Neural cell (in vitro differentiated cells): ENCODE measurements at regions not wholly inside any gene's neighbourhood (a gene's known extent, or its start where the extent isn't known, plus 50 kb on each side); places are given as distances from the start of the nearest gene placed in this dataset.

ENCODE experiments used
- H2AFZ ChIP-seq: fragments of 200-600, 300-800 bp; sonication (generic), shearing (Covaris generic); 2 replicates; pipeline ENCODE4 v1.6.0; 2014; ENCODE audit warnings: low read depth, mild to moderate bottlenecking, antibody characterized with exemption, low read length, moderate library complexity
- H3F3A ChIP-seq: fragments of 200-600 bp; shearing (Covaris generic); 2 replicates; pipeline ENCODE4 v1.6.1; 2016; ENCODE audit warnings: mild to moderate bottlenecking, moderate library complexity, mixed read lengths, antibody characterized with exemption, low read length; ENCODE audit not compliant: insufficient read depth, poor library complexity, severe bottlenecking
- H3K27ac ChIP-seq: fragments of 200-600, 300-800 bp; sonication (generic), shearing (Covaris generic); 2 replicates; pipeline ENCODE4 v1.5.1; 2014; ENCODE audit warnings: mild to moderate bottlenecking, low read length, moderate library complexity
- H3K27me3 ChIP-seq: fragments of 300-800, 200-600 bp; sonication (generic), shearing (Covaris generic); 2 replicates; pipeline ENCODE4 v1.6.0; 2014; ENCODE audit warnings: mild to moderate bottlenecking, low read depth, low read length, moderate library complexity; ENCODE audit not compliant: insufficient read depth
- H3K36me3 ChIP-seq: fragments of 300-800, 200-600 bp; sonication (generic), shearing (Covaris generic); 2 replicates; pipeline ENCODE4 v1.5.1; 2014; ENCODE audit warnings: mild to moderate bottlenecking, antibody characterized with exemption, low read length, moderate library complexity; ENCODE audit not compliant: insufficient read depth
- H3K4me2 ChIP-seq: fragments of 300-800, 200-600 bp; sonication (generic), shearing (Covaris generic); 2 replicates; pipeline ENCODE4 v1.6.0; 2014; ENCODE audit warnings: mild to moderate bottlenecking, low read length
- H3K4me3 ChIP-seq: fragments of 300-800, 200-600 bp; sonication (generic), shearing (Covaris generic); 2 replicates; pipeline ENCODE4 v1.5.1; 2014; ENCODE audit warnings: mild to moderate bottlenecking, low read length, moderate library complexity
- H3K79me2 ChIP-seq: fragments of 200-600 bp; shearing (Covaris generic); replicated peaks from 2 replicates; pipeline ENCODE4 v1.6.0; 2014; ENCODE audit warnings: mild to moderate bottlenecking, low read length, moderate library complexity; ENCODE audit not compliant: insufficient read depth
- H3K9ac ChIP-seq: fragments of 300-800, 200-600 bp; sonication (generic), shearing (Covaris generic); 2 replicates; pipeline ENCODE4 v1.6.1; 2016; ENCODE audit warnings: mild to moderate bottlenecking, low read length, mixed read lengths
- H3K9me2 ChIP-seq: fragments of 200-600 bp; shearing (Covaris generic); 2 replicates; pipeline ENCODE4 v1.6.1; 2016; ENCODE audit warnings: mild to moderate bottlenecking, low read length, mixed read lengths; ENCODE audit not compliant: insufficient read depth
- H3K9me3 ChIP-seq: fragments of 200-600, 300-800 bp; sonication (generic), shearing (Covaris generic); 2 replicates; pipeline ENCODE4 v1.6.1; 2016; ENCODE audit warnings: mild to moderate bottlenecking, mixed run types, low read length, moderate library complexity, mixed read lengths
- H4K20me1 ChIP-seq: fragments of 200-600 bp; shearing (Covaris generic); 2 replicates; pipeline ENCODE4 v1.6.1; 2016; ENCODE audit warnings: mild to moderate bottlenecking, mixed run types; ENCODE audit not compliant: insufficient read depth
- CTCF ChIP-seq: fragments of 450-650 bp; IDR thresholded peaks from 2 replicates; pipeline ENCODE4 v1.5.1; 2014; ENCODE audit warnings: antibody characterized with exemption, mild to moderate bottlenecking, moderate library complexity; ENCODE audit not compliant: poor library complexity, severe bottlenecking
- EP300 ChIP-seq: fragments of 450-650 bp; conservative IDR thresholded peaks from 2 replicates; pipeline ENCODE4 v1.6.1; 2014; ENCODE audit warnings: antibody characterized with exemption, mild to moderate bottlenecking, moderate library complexity; ENCODE audit not compliant: poor library complexity, severe bottlenecking
- EZH2 ChIP-seq: fragments of 200-600, 300-800 bp; shearing (Covaris generic), sonication (generic); IDR thresholded peaks from 2 replicates; pipeline ENCODE4 v1.6.1; 2014; ENCODE audit warnings: antibody characterized with exemption, low read length, borderline replicate concordance, mild to moderate bottlenecking; ENCODE audit not compliant: insufficient read depth, poor library complexity, severe bottlenecking
- MXI1 ChIP-seq: fragments of 450-650 bp; conservative IDR thresholded peaks from 2 replicates; pipeline ENCODE4 v1.6.1; 2014; ENCODE audit warnings: antibody characterized with exemption, mild to moderate bottlenecking; ENCODE audit not compliant: poor library complexity, severe bottlenecking
- POLR2AphosphoS5 ChIP-seq: IDR thresholded peaks from 2 replicates; pipeline ENCODE4 v1.6.1; 2012
- RAD21 ChIP-seq: fragments of 450-650 bp; conservative IDR thresholded peaks from 2 replicates; pipeline ENCODE4 v1.6.1; 2014; ENCODE audit warnings: antibody characterized with exemption, mild to moderate bottlenecking, moderate library complexity
- REST ChIP-seq: IDR thresholded peaks from 2 replicates; pipeline ENCODE4 v1.6.1; 2012; ENCODE audit warnings: borderline replicate concordance
- SMC3 ChIP-seq: fragments of 450-650 bp; conservative IDR thresholded peaks from 2 replicates; pipeline ENCODE4 v1.6.1; 2014; ENCODE audit warnings: antibody characterized with exemption, mild to moderate bottlenecking, moderate library complexity; ENCODE audit not compliant: poor library complexity
- TAF1 ChIP-seq: IDR thresholded peaks from 2 replicates; pipeline ENCODE4 v1.6.1; 2012; ENCODE audit warnings: low read depth

GRCh38 chr11:104799251-104799650, 99.0 kb downstream of the CASP12 start:
- no peaks in the 10 kb centered on the region for H3K36me3 ChIP-seq
- no peak overlapping the region for H3K4me3 ChIP-seq
- no peaks in the 10 kb centered on the region for H3K9me2 ChIP-seq
- H3K9ac ChIP-seq, result no peak overlapping the region
- no peak for TF ChIP-seq TAF1
- no peak for TF ChIP-seq EP300
- no peak for TF ChIP-seq EZH2
- no peak for TF ChIP-seq MXI1
- no peak for TF ChIP-seq CTCF
- no peak for TF ChIP-seq POLR2AphosphoS5
- no peak for TF ChIP-seq SMC3
- no peak for TF ChIP-seq RAD21
- no peak for TF ChIP-seq REST
- H3K27me3 ChIP-seq, result no peaks in the 10 kb centered on the region
- no peaks in the 10 kb centered on the region for H3K9me3 ChIP-seq
- H4K20me1 ChIP-seq, result no peaks in the 10 kb centered on the region
- H2AFZ ChIP-seq, result no peak overlapping the region
- no peak overlapping the region for H3K27ac ChIP-seq
- no peaks in the 10 kb centered on the region for H3K79me2 ChIP-seq
- no peak overlapping the region for H3K4me2 ChIP-seq
- no peaks in the 10 kb centered on the region for H3F3A ChIP-seq

GRCh38 chr11:104798789-104799188, 99.5 kb downstream of the CASP12 start:
- H3K79me2 ChIP-seq, result no peaks in the 10 kb centered on the region

GRCh38 chr11:104796301-104796700, 102.0 kb downstream of the CASP12 start:
- H3F3A ChIP-seq, result no peaks in the 10 kb centered on the region

More at GRCh38 chr11:104798789-104799188, 99.5 kb downstream of the CASP12 start:
- Histone ChIP-seq H3K4me2 (no peak overlapping the region), H3K27ac (no peak overlapping the region), H3K9ac (no peak overlapping the region), H3K9me3 (no peaks in the 10 kb centered on the region), H3K36me3 (no peaks in the 10 kb centered on the region), H3K27me3 (no peaks in the 10 kb centered on the region), H3K4me3 (no peak overlapping the region), H4K20me1 (no peaks in the 10 kb centered on the region), H3K9me2 (no peaks in the 10 kb centered on the region), H2AFZ (no peak overlapping the region), H3F3A (no peaks in the 10 kb centered on the region)
- TF ChIP-seq EP300, result no peak

More at GRCh38 chr11:104796301-104796700, 102.0 kb downstream of the CASP12 start:
- H3K36me3 ChIP-seq, result no peaks in the 10 kb centered on the region
- H3K9ac ChIP-seq, result no peak overlapping the region
- H3K9me2 ChIP-seq, result no peaks in the 10 kb centered on the region
- no peaks in the 10 kb centered on the region for H3K79me2 ChIP-seq
- no peak overlapping the region for H3K4me2 ChIP-seq
- no peak overlapping the region for H3K27ac ChIP-seq
- no peaks in the 10 kb centered on the region for H4K20me1 ChIP-seq
- no peaks in the 10 kb centered on the region for H3K9me3 ChIP-seq
- H3K4me3 ChIP-seq, result no peak overlapping the region
- H2AFZ ChIP-seq, result no peak overlapping the region
- H3K27me3 ChIP-seq, result no peaks in the 10 kb centered on the region
- TF ChIP-seq CTCF (no peak), REST (no peak), EP300 (no peak), MXI1 (no peak), RAD21 (no peak), TAF1 (no peak), SMC3 (no peak), POLR2AphosphoS5 (no peak), EZH2 (no peak)
